Sigmoid colon (tissue), 4 donors: ENCODE measurements at regions not wholly inside any gene's neighbourhood (a gene's known extent, or its start where the extent isn't known, plus 50 kb on each side); places are given as distances from the start of the nearest gene placed in this dataset.

Experiments
- POLR2AphosphoS5 ChIP-seq, 4 donors: sonication (generic); formaldehyde crosslinking; IDR thresholded peaks; one replicate each; pipeline ENCODE4 v1.6.1; 2017; ENCODE audit warnings: antibody characterized with exemption in 4 of 4
- TF ChIP-seq, protein P1 (sequence below), 4 experiments: fragments of 450-650 bp in 3 of 4; fragments of 200-600 bp in 1 of 4; IDR thresholded peaks; one replicate each; pipeline ENCODE4 v1.5.1; 2016 to 2019; ENCODE audit warnings: antibody characterized with exemption in 4 of 4, mild to moderate bottlenecking in 3 of 4, moderate library complexity in 2 of 4

DNA sequence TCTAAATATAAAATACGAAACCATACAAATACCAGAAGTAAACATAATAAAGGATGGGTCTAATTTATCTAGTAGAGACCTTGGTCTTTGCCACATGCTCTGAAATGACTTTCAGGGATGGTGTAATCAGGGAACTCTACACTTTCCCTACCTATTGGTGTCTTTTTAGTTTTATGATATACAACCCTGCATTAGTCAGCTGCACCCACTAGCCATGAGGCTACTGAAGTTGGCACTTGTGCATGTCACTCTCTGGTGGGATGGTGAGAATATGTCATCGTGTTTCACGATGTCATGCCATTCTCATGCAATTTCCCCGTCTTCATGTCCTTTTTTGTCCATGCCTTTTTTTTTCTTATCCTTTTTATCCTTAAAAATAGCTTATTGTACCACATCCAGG, 234.9 kb upstream of the ACTBL2 start:
- TF ChIP-seq, protein P1, sequence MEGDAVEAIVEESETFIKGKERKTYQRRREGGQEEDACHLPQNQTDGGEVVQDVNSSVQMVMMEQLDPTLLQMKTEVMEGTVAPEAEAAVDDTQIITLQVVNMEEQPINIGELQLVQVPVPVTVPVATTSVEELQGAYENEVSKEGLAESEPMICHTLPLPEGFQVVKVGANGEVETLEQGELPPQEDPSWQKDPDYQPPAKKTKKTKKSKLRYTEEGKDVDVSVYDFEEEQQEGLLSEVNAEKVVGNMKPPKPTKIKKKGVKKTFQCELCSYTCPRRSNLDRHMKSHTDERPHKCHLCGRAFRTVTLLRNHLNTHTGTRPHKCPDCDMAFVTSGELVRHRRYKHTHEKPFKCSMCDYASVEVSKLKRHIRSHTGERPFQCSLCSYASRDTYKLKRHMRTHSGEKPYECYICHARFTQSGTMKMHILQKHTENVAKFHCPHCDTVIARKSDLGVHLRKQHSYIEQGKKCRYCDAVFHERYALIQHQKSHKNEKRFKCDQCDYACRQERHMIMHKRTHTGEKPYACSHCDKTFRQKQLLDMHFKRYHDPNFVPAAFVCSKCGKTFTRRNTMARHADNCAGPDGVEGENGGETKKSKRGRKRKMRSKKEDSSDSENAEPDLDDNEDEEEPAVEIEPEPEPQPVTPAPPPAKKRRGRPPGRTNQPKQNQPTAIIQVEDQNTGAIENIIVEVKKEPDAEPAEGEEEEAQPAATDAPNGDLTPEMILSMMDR (IDR thresholded peaks at IDR 0.05), result no peak
- TF ChIP-seq POLR2AphosphoS5 (IDR thresholded peaks at IDR 0.05), result no peak
